Epithelial cell of proximal tubule (primary cell): ENCODE measurements at regions not wholly inside any gene's neighbourhood (a gene's known extent, or its start where the extent isn't known, plus 50 kb on each side); places are given as distances from the start of the nearest gene placed in this dataset.

Experiments
- DNase-seq: peaks from one replicate; pipeline ENCODE4 v3.0.0-alpha.2; 2011; ENCODE audit warnings: low read depth
- H3K4me3 ChIP-seq: 2 replicates; pipeline ENCODE4 v1.5.1; 2011; ENCODE audit warnings: low read depth, mild to moderate bottlenecking, low read length
- CTCF ChIP-seq: conservative IDR thresholded peaks from 2 replicates; pipeline ENCODE4 v1.5.1; 2012; ENCODE audit warnings: low read depth, mild to moderate bottlenecking, low read length

DNA sequence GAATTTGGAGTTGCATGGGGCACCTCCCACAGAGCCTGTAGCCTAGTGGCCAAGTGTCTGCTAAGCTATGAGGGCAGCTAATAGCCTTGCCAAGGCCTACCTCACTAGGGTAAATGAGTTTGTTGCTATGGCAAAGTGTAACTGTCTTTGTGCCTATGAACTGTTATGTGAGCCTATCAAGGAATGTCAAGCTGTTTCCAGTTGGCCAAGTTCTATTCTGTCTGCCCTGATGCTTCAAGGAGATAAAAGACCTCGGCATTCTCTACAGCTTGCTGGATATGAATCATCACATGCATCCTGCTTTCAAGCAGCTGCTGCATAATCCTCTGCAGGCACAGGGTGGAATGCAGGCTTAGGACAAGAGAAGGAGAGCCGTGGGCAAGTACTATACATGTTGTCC lies 69.8 kb upstream of the CCDC112 start:
- TF ChIP-seq CTCF, result no peak
- no peak overlapping the region for H3K4me3 ChIP-seq
- peak; percentile 47 for DNase-seq

DNA sequence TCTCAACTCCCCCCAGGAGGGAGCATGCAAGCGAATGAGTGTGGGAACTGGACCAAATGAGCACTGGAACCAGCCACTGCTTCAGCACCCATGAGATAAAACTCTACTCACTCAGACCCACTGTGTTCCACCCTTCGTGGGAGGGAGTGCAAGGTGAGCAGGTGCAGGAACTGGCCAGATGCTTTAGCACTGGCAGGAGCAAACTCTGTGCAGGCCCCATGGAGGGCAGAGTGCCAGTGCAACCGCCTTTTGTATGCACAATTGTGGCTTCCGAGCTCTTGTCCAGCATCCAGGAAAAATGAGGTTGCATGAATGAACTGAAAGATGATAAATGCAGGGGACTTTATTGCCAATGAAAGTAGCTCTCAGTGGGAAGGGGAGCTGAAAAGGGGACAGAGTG lies 67.4 kb upstream of the CCDC112 start:
- no peak for TF ChIP-seq CTCF
- no peak overlapping the region for H3K4me3 ChIP-seq
- DNase-seq, result no peak

DNA sequence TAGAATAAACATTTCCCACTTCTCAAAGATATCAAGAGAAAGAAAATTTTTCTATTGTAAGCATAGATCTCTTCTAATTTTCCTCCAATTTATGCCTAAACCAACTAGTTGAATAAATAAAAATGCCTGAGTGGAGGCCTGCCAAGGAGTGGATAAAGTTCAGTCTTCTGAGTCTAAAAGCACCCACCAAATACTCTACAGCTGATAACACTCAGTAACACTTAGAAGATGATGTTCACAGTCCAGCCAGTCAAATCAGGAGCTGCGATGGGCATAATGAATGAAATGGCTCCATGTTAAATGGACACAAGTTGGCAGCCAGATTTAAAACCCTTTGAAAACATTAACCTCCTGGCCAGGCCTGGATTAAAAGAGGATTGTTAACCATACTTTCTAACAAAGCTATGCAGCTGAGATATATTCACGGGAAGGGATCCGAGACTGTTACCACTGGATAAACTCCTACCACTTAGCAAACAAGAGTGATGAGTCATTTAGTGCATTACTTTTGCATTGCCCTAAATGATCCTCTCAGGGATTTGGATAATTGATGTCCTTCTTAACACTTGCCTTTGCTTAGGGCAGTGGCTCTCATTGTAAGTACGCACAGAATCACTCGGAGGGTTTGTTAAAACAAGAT lies 63.7 kb upstream of the CCDC112 start:
- DNase-seq, result no peak
- no peak for TF ChIP-seq CTCF
- no peak overlapping the region for H3K4me3 ChIP-seq

GRCh38 chr5:115355767-115356381 lies 59.4 kb upstream of the CCDC112 start:
- DNase-seq, result no peak
- no peak for TF ChIP-seq CTCF
- no peak overlapping the region for H3K4me3 ChIP-seq

GRCh38 chr5:115355095-115355494 lies 58.6 kb upstream of the CCDC112 start:
- DNase-seq, result no peak
- H3K4me3 ChIP-seq, result no peak overlapping the region
- TF ChIP-seq CTCF, result no peak

- DNase-seq, result no peak
- no peak for TF ChIP-seq CTCF
- no peak overlapping the region for H3K4me3 ChIP-seq
These were observed 57.8 kb upstream of the CCDC112 start for GRCh38 chr5:115354246-115354645.

GRCh38 chr5:115352571-115352970 lies 56.1 kb upstream of the CCDC112 start:
- H3K4me3 ChIP-seq, result no peak overlapping the region
- TF ChIP-seq CTCF, result no peak
- no peak for DNase-seq
